Mammary epithelial cell (primary cell): ENCODE measurements at regions not wholly inside any gene's neighbourhood (a gene's known extent, or its start where the extent isn't known, plus 50 kb on each side); places are given as distances from the start of the nearest gene placed in this dataset.

Experiments
- CTCF ChIP-seq, 2 donors: IDR thresholded peaks in 1 of 2; conservative IDR thresholded peaks in 1 of 2; 2 replicates each; pipeline ENCODE4 v1.5.1; 2011 to 2012; ENCODE audit warnings: inconsistent platforms in 2 of 2, low read length in 2 of 2, mild to moderate bottlenecking in 2 of 2, control low read depth in 1 of 2, low read depth in 1 of 2; ENCODE audit not compliant: insufficient read depth in 1 of 2; ENCODE audit errors: extremely low read depth in 1 of 2
- EZH2 ChIP-seq: IDR thresholded peaks from 2 replicates; pipeline ENCODE4 v1.6.1; 2012; ENCODE audit warnings: low read length, inconsistent platforms, borderline replicate concordance

DNA sequence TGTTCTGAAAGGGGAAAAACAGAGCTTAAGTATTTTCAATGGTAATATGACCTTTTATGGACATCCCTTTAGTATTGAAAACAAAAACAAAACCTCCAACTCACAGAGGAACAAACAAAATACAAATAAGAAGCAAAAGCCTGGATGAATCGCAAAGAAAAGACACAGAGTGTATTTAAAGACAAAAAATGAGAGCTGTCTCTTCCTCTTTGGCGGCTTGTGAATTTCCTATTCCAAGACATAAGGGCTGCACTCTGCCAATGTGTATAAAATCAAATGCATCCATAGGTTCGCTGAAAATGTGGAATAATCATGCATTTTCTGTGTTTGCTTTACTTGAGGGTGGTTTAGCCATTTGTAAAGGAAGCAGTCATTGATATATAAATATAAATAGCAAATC is 739.3 kb upstream of the ZNF608 start:
- TF ChIP-seq CTCF (conservative IDR thresholded peaks at IDR 0.05 in 1 of 2, IDR thresholded peaks at IDR 0.05 in 1 of 2; ENCODE audit: extremely low read depth in 1 of 2, insufficient read depth in 1 of 2, low read depth in 1 of 2, low read length in 2 of 2): no peak
- no peak for TF ChIP-seq EZH2
